Panc1 (cell line): ENCODE measurements at regions not wholly inside any gene's neighbourhood (a gene's known extent, or its start where the extent isn't known, plus 50 kb on each side); places are given as distances from the start of the nearest gene placed in this dataset.

Source experiments
- ATAC-seq: fragments of 200-7000 bp; cut with Tn5 transposase; 2 replicates; pipeline ENCODE4 v1.9.1; 2020; ENCODE audit warnings: mild to moderate bottlenecking, moderate library complexity
- BruUV-seq: library from RNA; stranded (reverse); fragments of 400-500 nt; replicated peaks from 2 replicates; lab custom pipeline; 2021; lab: Mats Ljungman, UMichigan
- CTCF ChIA-PET: fragments of 300-600 bp; sonication (Branson Sonifier 250); formaldehyde crosslinking; loops from one replicate; lab custom pipeline; 2022; ENCODE audit warnings: antibody characterized with exemption; lab: Charles Lee
- POLR2A ChIA-PET: fragments of 300-600 bp; sonication (Branson Sonifier 250); formaldehyde crosslinking; loops from one replicate; lab custom pipeline; 2022; ENCODE audit warnings: antibody characterized with exemption; lab: Charles Lee
- DNase-seq: peaks from one replicate; pipeline ENCODE4 v3.0.0-alpha.2; 2010; ENCODE audit warnings: low read depth, low spot score
- H3K27ac ChIP-seq: 2 replicates; pipeline ENCODE4 v1.5.1; 2011; ENCODE audit warnings: mild to moderate bottlenecking, low read length, inconsistent platforms
- H3K27me3 ChIP-seq: fragments of 200-500 bp; sonication (Bioruptor generic); 2 replicates; pipeline ENCODE4 v1.6.0; 2014; ENCODE audit warnings: low read length, inconsistent platforms; ENCODE audit not compliant: control insufficient read depth, insufficient read depth
- H3K36me3 ChIP-seq: fragments of 200-500 bp; sonication (Bioruptor generic); 2 replicates; pipeline ENCODE4 v1.5.1; 2014; ENCODE audit warnings: inconsistent platforms, mild to moderate bottlenecking, low read length, moderate library complexity; ENCODE audit not compliant: control insufficient read depth, insufficient read depth
- H3K4me1 ChIP-seq: 2 replicates; pipeline ENCODE4 v1.5.1; 2011; ENCODE audit warnings: inconsistent platforms, mild to moderate bottlenecking, low read length, moderate library complexity; ENCODE audit not compliant: control insufficient read depth, insufficient read depth
- H3K4me3 ChIP-seq, 2 experiments: 2 replicates each; pipeline ENCODE4 v1.5.1; 2011 to 2012; ENCODE audit warnings: low read depth in 2 of 2, low read length in 2 of 2, mild to moderate bottlenecking in 2 of 2, inconsistent platforms in 1 of 2, moderate library complexity in 1 of 2
- H3K9me3 ChIP-seq: fragments of 200-500 bp; sonication (Bioruptor generic); 2 replicates; pipeline ENCODE4 v1.5.1; 2014; ENCODE audit warnings: low read depth, mild to moderate bottlenecking, inconsistent platforms, low read length, moderate library complexity; ENCODE audit not compliant: control insufficient read depth, insufficient read depth
- CTCF ChIP-seq: fragments of 450-650 bp; IDR thresholded peaks from 2 replicates; pipeline ENCODE4 v1.5.1; 2017; ENCODE audit warnings: mild to moderate bottlenecking
- POLR2AphosphoS5 ChIP-seq: IDR thresholded peaks from 2 replicates; pipeline ENCODE4 v1.6.1; 2012; ENCODE audit warnings: mild to moderate bottlenecking, low read depth, low read length, moderate library complexity
- REST ChIP-seq, 2 experiments: IDR thresholded peaks; 2 replicates each; pipeline ENCODE4 v1.6.1; 2011 to 2012; ENCODE audit warnings: low read depth in 2 of 2, control low read depth in 1 of 2, low read length in 1 of 2, mild to moderate bottlenecking in 1 of 2, moderate library complexity in 1 of 2; ENCODE audit not compliant: insufficient read depth in 1 of 2
- SIN3A ChIP-seq: IDR thresholded peaks from 2 replicates; pipeline ENCODE4 v1.6.1; 2012; ENCODE audit warnings: low read depth, mild to moderate bottlenecking, low read length, moderate library complexity, borderline replicate concordance; ENCODE audit not compliant: insufficient read depth
- TCF7L2 ChIP-seq: IDR thresholded peaks from 2 replicates; pipeline ENCODE4 v1.6.1; 2011; ENCODE audit warnings: mild to moderate bottlenecking, low read depth, low read length, inconsistent platforms
- in situ Hi-C: cut with HindIII; loops from 2 replicates; pipeline ENCODE4 v1.10.0; 2016; ENCODE audit warnings: low sequenced_read_pairs, low pct_unique_long_range_greater_than_20kb
- intact Hi-C: fragments of 100-400 bp; cut with micrococcal nuclease; formaldehyde crosslinking; loops from one replicate; pipeline ENCODE4 v1.10.0; 2022; ENCODE audit not compliant: unreplicated experiment

GRCh38 chr14:51439896-51440295 lies 199.8 kb downstream of the TMX1 start:
- Histone ChIP-seq H3K36me3 (no peaks in the 10 kb centered on the region), H3K27ac (no peak overlapping the region), H3K27me3 (no peaks in the 10 kb centered on the region), H3K4me1 (peaks cover 9% of the 10 kb centered on the region; the same call in 1 of the 2 replicates), H3K9me3 (no peaks in the 10 kb centered on the region), H3K4me3 (no peak overlapping the region)
- BruUV-seq: no TSS peak
- intact Hi-C loops: no loop called here
- in situ Hi-C loops: no loop called here
- ChIA-PET POLR2A (no interaction called here), CTCF (no interaction called here)
- DNase-seq: no peak
- TF ChIP-seq POLR2AphosphoS5 (no peak), REST (IDR thresholded peaks at IDR 0.05; ENCODE audit: insufficient read depth in 1 of 2, low read depth in 2 of 2, low read length in 1 of 2) (no peak), SIN3A (no peak), TCF7L2 (no peak), CTCF (no peak)
- no peak for ATAC-seq

GRCh38 chr14:51441001-51441400 lies 201.0 kb downstream of the TMX1 start:
- CTCF ChIA-PET: no interaction called here
- H3K4me1 ChIP-seq: peaks cover 9% of the 10 kb centered on the region; the same call in 1 of the 2 replicates
- ATAC-seq (no peak), DNase-seq (no peak)
- TF ChIP-seq POLR2AphosphoS5 (no peak), CTCF (no peak), REST (IDR thresholded peaks at IDR 0.05; ENCODE audit: insufficient read depth in 1 of 2, low read depth in 2 of 2, low read length in 1 of 2) (no peak), SIN3A (no peak), TCF7L2 (no peak)
- H3K36me3 ChIP-seq: no peaks in the 10 kb centered on the region
- H3K9me3 ChIP-seq: no peaks in the 10 kb centered on the region
- intact Hi-C loops (no loop called here), in situ Hi-C loops (no loop called here)
- POLR2A ChIA-PET: interaction anchor here (0.5 kb wide), 1 partner anchor 12 kb away, joined by 3 read pairs; no protein-coding TSS in a partner anchor
- H3K27ac ChIP-seq: no peak overlapping the region
- BruUV-seq: no TSS peak
- no peaks in the 10 kb centered on the region for H3K27me3 ChIP-seq
- H3K4me3 ChIP-seq: no peak overlapping the region
